GM12878 (cell line): ENCODE measurements at regions not wholly inside any gene's neighbourhood (a gene's known extent, or its start where the extent isn't known, plus 50 kb on each side); places are given as distances from the start of the nearest gene placed in this dataset.

Source experiments
- CTCF ChIP-seq, 3 experiments: IDR thresholded peaks in 2 of 3; conservative IDR thresholded peaks in 1 of 3; 2 replicates each; pipeline ENCODE4 v1.5.1; 2011; ENCODE audit warnings: low read depth in 3 of 3, low read length in 3 of 3, mild to moderate bottlenecking in 3 of 3, control low read depth in 2 of 3, moderate library complexity in 2 of 3, inconsistent platforms in 1 of 3, mixed read lengths in 1 of 3; ENCODE audit not compliant: control insufficient read depth in 2 of 3, insufficient read depth in 1 of 3; ENCODE audit errors: extremely low read depth in 1 of 3
- ESRRA ChIP-seq: IDR thresholded peaks from 2 replicates; pipeline ENCODE4 v1.6.1; 2012; ENCODE audit warnings: mild to moderate bottlenecking, low read length, improper control_type of control experiment
- GABPA ChIP-seq: IDR thresholded peaks from 2 replicates; pipeline ENCODE4 v1.6.1; 2014; ENCODE audit warnings: antibody characterized with exemption, low read depth, mild to moderate bottlenecking, inconsistent platforms
- HCFC1 ChIP-seq: fragments of 150-350 bp; IDR thresholded peaks from 2 replicates; pipeline ENCODE4 v1.6.1; 2014; ENCODE audit warnings: low read length
- NFYB ChIP-seq: IDR thresholded peaks from 2 replicates; pipeline ENCODE4 v1.6.1; 2011; ENCODE audit warnings: low read depth, mild to moderate bottlenecking, low read length, improper control_type of control experiment, moderate library complexity; ENCODE audit not compliant: insufficient read depth
- POLR2A ChIP-seq: IDR thresholded peaks from 2 replicates; pipeline ENCODE4 v1.6.1; 2011; ENCODE audit warnings: low read depth, mild to moderate bottlenecking, low read length
- POLR2AphosphoS5 ChIP-seq: IDR thresholded peaks from 2 replicates; pipeline ENCODE4 v1.6.1; 2011; ENCODE audit warnings: mild to moderate bottlenecking, low read length, inconsistent platforms
- RELA ChIP-seq: fragments of 450-650 bp; IDR thresholded peaks from 2 replicates; pipeline ENCODE4 v1.8.0; 2014; ENCODE audit warnings: borderline replicate concordance; ENCODE audit not compliant: partially characterized antibody
- RFX5 ChIP-seq: IDR thresholded peaks from 2 replicates; pipeline ENCODE4 v1.6.1; 2011; ENCODE audit warnings: low read depth, low read length, improper control_type of control experiment
- SUZ12 ChIP-seq: fragments of 200-600 bp; sonication (generic); IDR thresholded peaks from one replicate; pipeline ENCODE4 v1.6.1; 2018; ENCODE audit warnings: antibody characterized with exemption, mild to moderate bottlenecking; ENCODE audit not compliant: unreplicated experiment

GRCh38 chr18:69127873-69128500 is 272.7 kb upstream of the DOK6 start:
- TF ChIP-seq GABPA: no peak
- TF ChIP-seq ESRRA: no peak
- no peak for TF ChIP-seq POLR2A
- TF ChIP-seq SUZ12: no peak
- no peak for TF ChIP-seq POLR2AphosphoS5
- TF ChIP-seq NFYB: no peak
- TF ChIP-seq CTCF (IDR thresholded peaks at IDR 0.05 in 2 of 3, conservative IDR thresholded peaks at IDR 0.05 in 1 of 3; ENCODE audit: control insufficient read depth in 2 of 3, extremely low read depth in 1 of 3, insufficient read depth in 1 of 3, low read depth in 3 of 3, low read length in 3 of 3): no peak
- no peak for TF ChIP-seq RELA
- no peak for TF ChIP-seq HCFC1
- no peak for TF ChIP-seq RFX5
